Suppressor macrophage treated with lipopolysaccharide for 1 hour (primary cell): ENCODE measurements at regions not wholly inside any gene's neighbourhood (a gene's known extent, or its start where the extent isn't known, plus 50 kb on each side); places are given as distances from the start of the nearest gene placed in this dataset.
"Not testable (repeated sequence)": the region's sequence is repeated elsewhere in the genome, so short reads cannot be mapped to it uniquely, and the experiment has no call there.

ENCODE experiments used
- DNase-seq, 3 donors: peaks; one replicate each; pipeline ENCODE4 v3.0.0-alpha.2; 2020 to 2022

DNA sequence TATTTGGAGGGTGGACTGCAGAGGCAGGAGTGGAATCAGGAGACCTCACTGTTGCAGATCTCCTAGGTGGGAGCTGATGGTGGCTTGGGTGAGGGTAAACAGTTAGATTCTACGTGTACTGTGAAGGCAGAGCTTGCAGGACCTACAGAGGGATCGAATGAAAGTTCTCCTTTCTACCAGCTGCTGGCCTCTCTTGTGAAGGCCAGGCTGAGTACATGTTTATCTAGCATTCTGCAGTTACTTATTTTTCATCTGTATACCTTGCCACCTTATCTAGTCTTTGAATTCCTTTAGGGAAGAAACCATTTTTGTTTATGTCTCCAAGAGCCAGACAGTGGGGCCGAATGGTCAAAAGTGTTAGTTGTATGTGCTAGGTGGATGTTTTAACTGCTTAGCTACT lies 57.6 kb downstream of the PTTG1 start:
- DNase-seq: peak in 1 of 3 donors; percentile 12

- peak; percentile 44 to 70 (median 67) for DNase-seq
Observed at GRCh38 chr5:160479926-160480325, 58.3 kb downstream of the PTTG1 start.

DNA sequence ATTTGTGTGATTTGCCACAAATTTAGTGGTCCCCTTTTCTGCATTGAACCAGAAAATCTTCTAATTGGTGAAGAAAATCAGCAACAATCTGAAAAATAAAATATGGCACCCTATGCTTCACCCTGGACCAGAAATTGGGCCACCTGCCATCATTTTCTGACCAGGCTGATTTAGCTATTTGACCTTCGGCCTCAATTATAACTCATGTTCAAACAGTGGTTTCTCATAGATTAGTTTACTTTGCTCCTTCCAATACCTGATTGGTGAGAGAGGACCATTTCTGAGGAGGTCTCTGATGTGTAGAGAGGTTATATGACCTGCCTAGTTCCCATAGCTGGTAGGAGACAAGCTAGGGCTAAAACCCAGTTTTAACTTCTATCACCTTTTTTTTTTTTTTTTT lies 59.0 kb downstream of the PTTG1 start:
- peak in 2 of 3 donors; percentile 10 to 16 for DNase-seq

DNA sequence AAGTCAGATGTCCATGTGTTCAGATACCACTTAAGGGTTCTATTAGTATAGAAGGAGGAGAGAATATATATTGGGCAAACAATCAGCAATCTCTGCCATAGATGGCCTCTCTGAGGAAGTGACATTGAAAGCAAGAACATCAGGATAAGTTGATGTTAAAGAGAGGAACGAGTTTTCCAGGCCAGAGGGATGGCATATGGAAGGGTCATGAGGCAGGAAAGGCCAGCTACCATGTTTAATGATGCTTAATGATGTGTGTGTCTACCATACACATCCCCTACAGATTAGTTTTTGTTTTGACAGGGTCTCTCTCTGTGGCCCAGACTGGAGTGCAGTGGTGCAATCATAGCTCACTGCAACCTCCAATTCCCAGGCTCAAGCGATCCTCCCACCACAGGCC lies 63.0 kb downstream of the PTTG1 start:
- peak in 2 of 3 donors; percentile 19 to 35 for DNase-seq

GRCh38 chr5:160485364-160485969 lies 63.8 kb downstream of the PTTG1 start:
- DNase-seq: peak in 1 of 3 donors; percentile 27

DNA sequence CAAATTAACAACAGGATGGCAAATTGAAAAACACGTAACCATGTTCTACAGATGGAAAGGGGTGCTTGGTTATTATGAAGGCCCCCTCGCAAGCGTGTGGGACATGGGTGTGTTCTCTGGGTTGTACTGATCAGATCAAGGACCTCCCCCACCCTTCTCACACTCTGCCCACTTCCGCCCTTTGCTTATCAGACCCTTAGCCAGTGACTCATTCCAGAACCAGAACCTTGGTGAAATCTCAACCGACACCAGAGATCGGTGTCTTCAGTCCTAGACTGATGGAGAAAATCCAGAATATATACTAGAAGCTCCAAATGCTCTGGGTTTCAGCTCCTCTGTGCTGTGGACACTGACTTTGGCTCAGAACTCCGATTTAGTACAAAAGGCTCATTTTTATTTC lies 64.9 kb downstream of the PTTG1 start:
- peak in 1 of 3 donors; percentile 42 for DNase-seq

- DNase-seq: peak in 2 of 3 donors; percentile 41 to 55
Observed at GRCh38 chr5:160488394-160489325, 67.0 kb downstream of the PTTG1 start.

DNA sequence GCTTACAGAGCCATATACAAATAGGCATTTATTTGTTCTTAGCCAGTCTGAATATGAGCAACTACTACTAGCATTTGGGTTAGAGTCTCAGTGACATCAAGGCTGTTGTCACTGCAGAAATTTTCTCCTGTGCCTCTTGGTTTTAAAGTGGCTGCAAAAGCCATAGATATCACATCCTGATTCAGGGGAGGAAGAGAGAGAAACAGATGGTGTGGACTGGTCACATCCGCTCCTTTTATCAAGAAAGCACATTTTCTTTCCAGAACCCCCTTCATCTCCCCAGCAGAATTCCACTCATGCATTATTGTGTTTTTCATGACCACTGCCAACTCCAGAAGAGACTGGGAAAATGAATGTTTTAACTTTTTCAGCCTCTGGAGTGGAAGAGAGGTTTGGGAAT lies 69.8 kb downstream of the PTTG1 start:
- peak in 2 of 3 donors; percentile 19 to 21 for DNase-seq

- DNase-seq: peak in 1 of 3 donors; percentile 18
Observed at GRCh38 chr5:160492565-160492964, 70.9 kb downstream of the PTTG1 start.

- DNase-seq: peak in 2 of 3 donors; percentile 43 to 61
Observed at GRCh38 chr5:160493806-160494338, 72.2 kb downstream of the PTTG1 start.

- peak in 1 of 3 donors; percentile 23 for DNase-seq
Observed at GRCh38 chr5:160494451-160494850, 72.8 kb downstream of the PTTG1 start.

GRCh38 chr5:160496334-160496733 lies 74.7 kb downstream of the PTTG1 start:
- peak; percentile 33 to 62 (median 53) for DNase-seq

- peak in 1 of 3 donors; percentile 26 for DNase-seq
Observed at GRCh38 chr5:160496784-160497183, 75.1 kb downstream of the PTTG1 start.

- DNase-seq: no peak
Observed at GRCh38 chr5:160497878-160498277, 76.2 kb downstream of the PTTG1 start.

DNA sequence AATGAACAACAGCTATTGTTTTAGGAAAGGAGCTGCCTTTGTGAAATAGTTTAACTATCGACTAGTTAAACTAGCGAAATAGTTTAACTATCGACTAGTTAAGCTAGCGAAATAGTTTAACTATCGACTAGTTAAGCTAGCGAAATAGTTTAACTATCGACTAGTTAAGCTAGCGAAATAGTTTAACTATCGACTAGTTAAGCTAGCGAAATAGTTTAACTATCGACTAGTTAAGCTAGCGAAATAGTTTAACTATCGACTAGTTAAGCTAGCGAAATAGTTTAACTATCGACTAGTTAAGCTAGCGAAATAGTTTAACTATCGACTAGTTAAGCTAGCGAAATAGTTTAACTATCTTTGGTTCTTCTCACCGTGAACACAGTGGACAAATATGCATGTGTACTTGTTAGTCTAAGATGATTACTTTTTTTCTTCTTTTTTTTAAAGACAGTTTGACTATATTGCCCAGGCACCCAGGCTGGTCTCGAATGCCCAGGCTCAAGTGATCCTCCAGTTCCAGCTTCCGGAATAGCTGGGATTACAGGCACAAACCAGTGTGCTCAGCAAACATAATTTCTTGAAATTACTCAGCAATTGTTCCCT lies 76.9 kb downstream of the PTTG1 start:
- not testable (repeated sequence) for DNase-seq

GRCh38 chr5:160500786-160501779 lies 79.4 kb downstream of the PTTG1 start:
- peak; percentile 85 to 92 (median 91) for DNase-seq

DNA sequence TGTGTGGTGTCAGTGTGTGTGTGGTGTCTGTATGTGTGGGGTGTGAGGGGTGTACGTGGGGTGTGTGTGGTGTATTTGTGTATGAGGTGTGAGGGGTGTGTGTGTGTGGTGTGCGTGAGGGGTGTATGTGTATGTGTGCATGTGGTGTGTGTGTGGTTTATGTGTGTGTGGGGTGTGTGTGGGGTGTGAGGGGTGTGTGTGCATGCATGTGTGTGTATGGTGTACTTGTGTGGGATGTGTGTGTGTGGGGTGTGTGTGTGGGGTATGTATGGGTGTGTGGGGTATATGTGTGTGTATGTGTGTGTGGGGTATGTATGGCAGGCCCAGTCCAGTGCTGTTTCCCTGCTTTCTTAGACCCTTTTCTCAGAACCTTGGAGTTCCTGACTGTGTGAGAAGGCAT lies 83.3 kb downstream of the PTTG1 start:
- no peak for DNase-seq

GRCh38 chr5:160506006-160507004 lies 84.7 kb downstream of the PTTG1 start:
- DNase-seq: peak; percentile 46 to 57 (median 50)

GRCh38 chr5:160507221-160507721 lies 85.6 kb downstream of the PTTG1 start:
- peak; percentile 87 to 94 (median 93) for DNase-seq

DNA sequence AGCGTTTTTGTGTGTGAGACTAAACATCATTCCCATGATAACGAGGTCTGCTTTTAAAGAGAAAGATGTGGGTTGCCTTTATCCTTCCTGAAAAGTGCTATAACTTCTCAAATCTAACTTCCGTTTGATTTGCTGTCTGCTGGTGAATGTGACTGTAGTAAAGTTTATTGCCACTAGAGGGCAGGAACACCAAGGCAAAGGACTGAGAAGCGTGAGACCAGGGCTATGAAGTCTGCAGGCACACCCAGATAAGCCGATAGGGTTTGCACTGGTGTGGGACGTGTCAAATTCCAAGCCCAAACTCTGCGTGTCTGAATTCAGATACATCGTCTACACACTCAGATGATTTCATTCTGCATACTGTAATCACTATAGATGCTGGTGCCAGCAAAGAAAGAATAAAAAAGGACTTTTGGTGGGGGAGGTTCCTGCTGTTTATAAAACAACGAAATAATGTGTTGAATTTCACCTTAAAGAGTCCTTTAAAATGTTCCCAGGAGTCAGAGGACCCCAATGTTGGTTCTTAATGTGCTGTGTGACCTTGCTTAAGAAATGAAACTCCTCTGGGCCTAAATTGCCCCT lies 87.2 kb downstream of the PTTG1 start:
- DNase-seq: peak; percentile 85 to 92 (median 89)
